ENCODE measurements at regions not wholly inside any gene's neighbourhood (a gene's known extent, or its start where the extent isn't known, plus 50 kb on each side); places are given as distances from the start of the nearest gene placed in this dataset.

- DNase-seq = no peak
- in situ Hi-C loops (cut with MboI; ENCODE audit: low pct_unique_long_range_greater_than_20kb, low sequenced_read_pairs) = no loop called here
Observed at GRCh38 chr6:141033101-141033500, 1099.6 kb upstream of the GJE1 start.

- DNase-seq = no peak
- in situ Hi-C loops (cut with MboI; ENCODE audit: low pct_unique_long_range_greater_than_20kb, low sequenced_read_pairs) = no loop called here
Observed at GRCh38 chr6:141029908-141030307, 1102.8 kb upstream of the GJE1 start.

GRCh38 chr6:141028791-141029280 lies 1103.9 kb upstream of the GJE1 start:
- no peak for DNase-seq
- in situ Hi-C loops (cut with MboI; ENCODE audit: low pct_unique_long_range_greater_than_20kb, low sequenced_read_pairs) = no loop called here

GRCh38 chr6:141026504-141026903 lies 1106.2 kb upstream of the GJE1 start:
- no peak for DNase-seq
- in situ Hi-C loops (cut with MboI; ENCODE audit: low pct_unique_long_range_greater_than_20kb, low sequenced_read_pairs) = no loop called here

GRCh38 chr6:141024526-141024925 lies 1108.2 kb upstream of the GJE1 start:
- in situ Hi-C loops (cut with MboI; ENCODE audit: low pct_unique_long_range_greater_than_20kb, low sequenced_read_pairs) = no loop called here

GRCh38 chr6:141017941-141018340 lies 1114.8 kb upstream of the GJE1 start:
- in situ Hi-C loops (cut with MboI; ENCODE audit: low pct_unique_long_range_greater_than_20kb, low sequenced_read_pairs) = no loop called here
- no peak for DNase-seq

More at GRCh38 chr6:141024526-141024925, 1108.2 kb upstream of the GJE1 start:
- DNase-seq = no peak

GRCh38 chr6:141000917-141001316 lies 1131.8 kb upstream of the GJE1 start:
- in situ Hi-C loops (cut with MboI; ENCODE audit: low pct_unique_long_range_greater_than_20kb, low sequenced_read_pairs) = no loop called here
- DNase-seq = no peak

GRCh38 chr6:140993515-140993914 lies 1139.2 kb upstream of the GJE1 start:
- no peak for DNase-seq
- in situ Hi-C loops (cut with MboI; ENCODE audit: low pct_unique_long_range_greater_than_20kb, low sequenced_read_pairs) = no loop called here

- no peak for DNase-seq
- in situ Hi-C loops (cut with MboI; ENCODE audit: low pct_unique_long_range_greater_than_20kb, low sequenced_read_pairs) = no loop called here
Observed at GRCh38 chr6:140992678-140993077, 1140.0 kb upstream of the GJE1 start.

GRCh38 chr6:140988780-140989179 lies 1143.9 kb upstream of the GJE1 start:
- no peak for DNase-seq
- in situ Hi-C loops (cut with MboI; ENCODE audit: low pct_unique_long_range_greater_than_20kb, low sequenced_read_pairs) = no loop called here

GRCh38 chr6:140987364-140988155 lies 1145.2 kb upstream of the GJE1 start:
- DNase-seq = no peak

GRCh38 chr6:140985679-140986275 lies 1146.9 kb upstream of the GJE1 start:
- in situ Hi-C loops (cut with MboI; ENCODE audit: low pct_unique_long_range_greater_than_20kb, low sequenced_read_pairs) = no loop called here
- DNase-seq = no peak

More at GRCh38 chr6:140987364-140988155, 1145.2 kb upstream of the GJE1 start:
- in situ Hi-C loops (cut with MboI; ENCODE audit: low pct_unique_long_range_greater_than_20kb, low sequenced_read_pairs) = no loop called here

GRCh38 chr6:140980265-140980887 lies 1152.3 kb upstream of the GJE1 start:
- in situ Hi-C loops (cut with MboI; ENCODE audit: low pct_unique_long_range_greater_than_20kb, low sequenced_read_pairs) = no loop called here
- DNase-seq = no peak

- in situ Hi-C loops (cut with MboI; ENCODE audit: low pct_unique_long_range_greater_than_20kb, low sequenced_read_pairs) = no loop called here
Observed at GRCh38 chr6:140979642-140980091, 1153.1 kb upstream of the GJE1 start.

GRCh38 chr6:140977403-140977802 lies 1155.3 kb upstream of the GJE1 start:
- in situ Hi-C loops (cut with MboI; ENCODE audit: low pct_unique_long_range_greater_than_20kb, low sequenced_read_pairs) = no loop called here
- DNase-seq = no peak

More at GRCh38 chr6:140979642-140980091, 1153.1 kb upstream of the GJE1 start:
- no peak for DNase-seq

- in situ Hi-C loops (cut with MboI; ENCODE audit: low pct_unique_long_range_greater_than_20kb, low sequenced_read_pairs) = no loop called here
- no peak for DNase-seq
Observed at GRCh38 chr6:140976806-140977205, 1155.9 kb upstream of the GJE1 start.

GRCh38 chr6:140970485-140970884 lies 1162.2 kb upstream of the GJE1 start:
- in situ Hi-C loops (cut with MboI; ENCODE audit: low pct_unique_long_range_greater_than_20kb, low sequenced_read_pairs) = no loop called here
- no peak for DNase-seq

- in situ Hi-C loops (cut with MboI; ENCODE audit: low pct_unique_long_range_greater_than_20kb, low sequenced_read_pairs) = no loop called here
- DNase-seq = no peak
Observed at GRCh38 chr6:140968062-140968461, 1164.7 kb upstream of the GJE1 start.

- no peak for DNase-seq
Observed at GRCh38 chr6:140966676-140967075, 1166.0 kb upstream of the GJE1 start.

GRCh38 chr6:140960566-140960965 lies 1172.2 kb upstream of the GJE1 start:
- in situ Hi-C loops (cut with MboI; ENCODE audit: low pct_unique_long_range_greater_than_20kb, low sequenced_read_pairs) = no loop called here
- no peak for DNase-seq

More at GRCh38 chr6:140966676-140967075, 1166.0 kb upstream of the GJE1 start:
- in situ Hi-C loops (cut with MboI; ENCODE audit: low pct_unique_long_range_greater_than_20kb, low sequenced_read_pairs) = no loop called here
